H1 (cell line): ENCODE measurements at regions not wholly inside any gene's neighbourhood (a gene's known extent, or its start where the extent isn't known, plus 50 kb on each side); places are given as distances from the start of the nearest gene placed in this dataset.

ENCODE experiments used
- ATF3 ChIP-seq: IDR thresholded peaks from 2 replicates; pipeline ENCODE4 v1.6.1; 2011; ENCODE audit warnings: low read depth, mild to moderate bottlenecking, low read length; ENCODE audit not compliant: insufficient read depth
- BACH1 ChIP-seq: IDR thresholded peaks from 2 replicates; pipeline ENCODE4 v1.6.1; 2012; ENCODE audit warnings: low read length, improper control_type of control experiment
- BCL11A ChIP-seq, 2 experiments: IDR thresholded peaks; one replicate each; pipeline ENCODE4 v1.6.1; 2011; ENCODE audit warnings: low read depth in 2 of 2, low read length in 2 of 2, mild to moderate bottlenecking in 2 of 2
- EZH2 ChIP-seq: fragments of 200-600 bp; sonication (generic); IDR thresholded peaks from 2 replicates; pipeline ENCODE4 v1.7.1; 2012; ENCODE audit warnings: low read depth, mild to moderate bottlenecking, moderate library complexity, low read length, inconsistent platforms; ENCODE audit not compliant: severe bottlenecking
- JUND ChIP-seq: IDR thresholded peaks from 2 replicates; pipeline ENCODE4 v1.6.1; 2011; ENCODE audit warnings: mild to moderate bottlenecking, improper control_type of control experiment, low read length
- KDM5A ChIP-seq: fragments of 200-600 bp; IDR thresholded peaks from 2 replicates; pipeline ENCODE4 v1.7.1; 2012; ENCODE audit warnings: mild to moderate bottlenecking, low read length, inconsistent platforms, mixed read lengths
- POLR2A ChIP-seq, 2 experiments: IDR thresholded peaks; 1 replicate in 1 of 2; 2 replicates in 1 of 2; pipeline ENCODE4 v1.6.1; 2011; ENCODE audit warnings: low read depth in 2 of 2, low read length in 2 of 2, mild to moderate bottlenecking in 2 of 2; ENCODE audit errors: control extremely low read depth in 1 of 2
- SAP30 ChIP-seq: fragments of 300-600 bp; sonication (generic); IDR thresholded peaks from 2 replicates; pipeline ENCODE4 v1.7.1; 2012; ENCODE audit warnings: low read length, moderate library complexity, mild to moderate bottlenecking, inconsistent platforms; ENCODE audit not compliant: insufficient read depth, insufficient replicate concordance
- SP4 ChIP-seq: IDR thresholded peaks from 2 replicates; pipeline ENCODE4 v1.6.1; 2012; ENCODE audit warnings: low read length, inconsistent platforms
- YY1 ChIP-seq: IDR thresholded peaks from 2 replicates; pipeline ENCODE4 v1.6.1; 2011; ENCODE audit warnings: low read depth, mild to moderate bottlenecking, low read length

- TF ChIP-seq EZH2 (no peak), YY1 (no peak), SP4 (no peak), ATF3 (no peak), POLR2A (IDR thresholded peaks at IDR 0.05; ENCODE audit: control extremely low read depth in 1 of 2, low read depth in 2 of 2, low read length in 2 of 2) (no peak), KDM5A (no peak), JUND (no peak), BCL11A (IDR thresholded peaks at IDR 0.05; ENCODE audit: low read depth in 2 of 2, low read length in 2 of 2) (no peak), BACH1 (no peak), SAP30 (no peak)
Observed at GRCh38 chr14:30179381-30180130, 251.9 kb upstream of the PRKD1 start (continued).
